ENCODE measurements at regions not wholly inside any gene's neighbourhood (a gene's known extent, or its start where the extent isn't known, plus 50 kb on each side); places are given as distances from the start of the nearest gene placed in this dataset.

- no peak for TF ChIP-seq POLR2A (IDR thresholded peaks at IDR 0.05)
- TF ChIP-seq CTCF (IDR thresholded peaks at IDR 0.05): no peak
Measured at GRCh38 chr16:75918109-75918508, 191.8 kb upstream of the CPHXL start.

Measured in body of pancreas (tissue), 4 donors.